DOHH2 (cell line): ENCODE measurements at regions not wholly inside any gene's neighbourhood (a gene's known extent, or its start where the extent isn't known, plus 50 kb on each side); places are given as distances from the start of the nearest gene placed in this dataset.

Experiments
- H3F3A ChIP-seq: fragments of 200-600 bp; sonication (generic), shearing (Covaris generic); 2 replicates; pipeline ENCODE4 v1.6.0; 2016; ENCODE audit warnings: antibody characterized with exemption, mild to moderate bottlenecking; ENCODE audit not compliant: control insufficient read depth, insufficient read depth
- H3K27ac ChIP-seq: fragments of 200-600 bp; sonication (generic); 2 replicates; pipeline ENCODE4 v1.5.1; 2014; ENCODE audit warnings: low read depth, mild to moderate bottlenecking, low read length, moderate library complexity
- H3K27me3 ChIP-seq: fragments of 200-600 bp; sonication (generic); 2 replicates; pipeline ENCODE4 v1.6.1; 2014; ENCODE audit warnings: mild to moderate bottlenecking, low read length, mixed read lengths; ENCODE audit not compliant: control insufficient read depth
- H3K36me3 ChIP-seq: fragments of 200-600 bp; sonication (generic); 2 replicates; pipeline ENCODE4 v1.6.1; 2014; ENCODE audit warnings: mild to moderate bottlenecking, low read length, moderate library complexity, mixed read lengths; ENCODE audit not compliant: control insufficient read depth
- H3K4me1 ChIP-seq: fragments of 200-600 bp; sonication (generic); 2 replicates; pipeline ENCODE4 v1.6.1; 2014; ENCODE audit warnings: mild to moderate bottlenecking, low read length, mixed read lengths; ENCODE audit not compliant: control insufficient read depth
- H3K4me2 ChIP-seq: fragments of 200-600 bp; sonication (generic); 2 replicates; pipeline ENCODE4 v1.6.0; 2014; ENCODE audit warnings: mild to moderate bottlenecking, low read length, moderate library complexity
- H3K4me3 ChIP-seq: fragments of 200-600 bp; sonication (generic); 2 replicates; pipeline ENCODE4 v1.5.1; 2014; ENCODE audit warnings: mild to moderate bottlenecking, low read length, mixed read lengths
- H3K79me2 ChIP-seq: fragments of 200-600 bp; sonication (generic); 2 replicates; pipeline ENCODE4 v1.6.1; 2014; ENCODE audit warnings: mild to moderate bottlenecking, low read length, mixed read lengths; ENCODE audit not compliant: control insufficient read depth
- H3K9me2 ChIP-seq: fragments of 200-600 bp; sonication (generic); replicated peaks from 2 replicates; pipeline ENCODE4 v1.6.1; 2014; ENCODE audit warnings: mild to moderate bottlenecking, low read length, mixed read lengths; ENCODE audit not compliant: control insufficient read depth
- H3K9me3 ChIP-seq: fragments of 200-600 bp; sonication (generic); 2 replicates; pipeline ENCODE4 v1.6.1; 2014; ENCODE audit warnings: antibody characterized with exemption, low read length, mixed read lengths; ENCODE audit not compliant: control insufficient read depth, insufficient read depth
- H4K20me1 ChIP-seq: fragments of 200-600 bp; sonication (generic); 2 replicates; pipeline ENCODE4 v1.6.0; 2014; ENCODE audit warnings: low read depth, mild to moderate bottlenecking, antibody characterized with exemption, low read length, moderate library complexity; ENCODE audit not compliant: control insufficient read depth, insufficient read depth
- EZH2phosphoT487 ChIP-seq: fragments of 200-600 bp; sonication (generic); IDR thresholded peaks from 2 replicates; pipeline ENCODE4 v1.6.1; 2017; ENCODE audit warnings: borderline replicate concordance, mild to moderate bottlenecking, antibody characterized with exemption, low read length, moderate library complexity, mixed read lengths
- TF ChIP-seq, protein P1 (sequence below): fragments of 200-600 bp; sonication (generic); IDR thresholded peaks from one replicate; pipeline ENCODE4 v1.5.1; 2014; ENCODE audit warnings: antibody characterized with exemption, mild to moderate bottlenecking, low read depth, low read length; ENCODE audit not compliant: poor library complexity, severe bottlenecking

DNA sequence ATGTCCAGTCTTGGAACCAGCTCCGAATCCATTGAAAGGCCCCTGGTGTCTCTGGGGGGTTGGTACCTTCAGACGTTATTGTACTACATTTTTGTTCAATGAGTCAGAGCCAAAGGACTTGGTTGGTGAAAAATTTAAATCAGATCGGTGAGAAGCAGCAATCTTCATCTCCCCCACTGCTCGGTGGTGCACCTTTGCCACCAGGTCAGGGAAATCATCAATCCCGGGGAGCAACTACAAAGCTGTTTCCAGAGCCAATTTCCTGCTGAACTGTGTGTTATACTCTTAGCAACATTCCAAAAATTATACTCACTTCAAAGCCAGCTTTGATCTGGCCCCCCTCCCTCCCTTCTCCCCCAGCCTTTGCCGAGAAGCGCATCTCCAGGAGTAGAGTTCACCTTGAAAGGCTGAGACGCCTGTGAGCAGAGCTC, 375.2 kb upstream of the WWC1 start:
- H3K79me2 ChIP-seq, result no peaks in the 10 kb centered on the region
- TF ChIP-seq, protein P1, sequence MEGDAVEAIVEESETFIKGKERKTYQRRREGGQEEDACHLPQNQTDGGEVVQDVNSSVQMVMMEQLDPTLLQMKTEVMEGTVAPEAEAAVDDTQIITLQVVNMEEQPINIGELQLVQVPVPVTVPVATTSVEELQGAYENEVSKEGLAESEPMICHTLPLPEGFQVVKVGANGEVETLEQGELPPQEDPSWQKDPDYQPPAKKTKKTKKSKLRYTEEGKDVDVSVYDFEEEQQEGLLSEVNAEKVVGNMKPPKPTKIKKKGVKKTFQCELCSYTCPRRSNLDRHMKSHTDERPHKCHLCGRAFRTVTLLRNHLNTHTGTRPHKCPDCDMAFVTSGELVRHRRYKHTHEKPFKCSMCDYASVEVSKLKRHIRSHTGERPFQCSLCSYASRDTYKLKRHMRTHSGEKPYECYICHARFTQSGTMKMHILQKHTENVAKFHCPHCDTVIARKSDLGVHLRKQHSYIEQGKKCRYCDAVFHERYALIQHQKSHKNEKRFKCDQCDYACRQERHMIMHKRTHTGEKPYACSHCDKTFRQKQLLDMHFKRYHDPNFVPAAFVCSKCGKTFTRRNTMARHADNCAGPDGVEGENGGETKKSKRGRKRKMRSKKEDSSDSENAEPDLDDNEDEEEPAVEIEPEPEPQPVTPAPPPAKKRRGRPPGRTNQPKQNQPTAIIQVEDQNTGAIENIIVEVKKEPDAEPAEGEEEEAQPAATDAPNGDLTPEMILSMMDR, result no peak
- TF ChIP-seq EZH2phosphoT487, result no peak

DNA sequence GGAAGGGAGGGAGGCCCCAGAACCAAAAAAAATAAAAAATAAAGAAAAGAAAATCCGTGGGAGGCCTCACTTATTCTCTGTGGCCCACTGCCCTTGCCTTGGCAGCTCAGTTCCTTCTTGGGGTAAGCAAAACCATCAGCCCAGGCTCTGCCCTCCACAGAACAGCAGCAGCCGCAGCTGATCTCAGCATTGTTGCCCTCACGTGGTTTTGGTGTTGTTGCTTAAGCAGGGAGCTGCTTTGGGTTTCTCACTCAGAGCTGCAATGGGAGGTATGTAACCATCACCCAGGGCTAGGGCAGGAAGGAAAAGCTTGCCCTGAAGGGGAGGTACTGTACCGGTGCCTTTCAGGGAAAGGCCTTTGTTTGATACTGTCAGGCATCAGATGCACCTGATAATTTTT, 374.7 kb upstream of the WWC1 start:
- H3K79me2 ChIP-seq, result no peaks in the 10 kb centered on the region
- no peaks in the 10 kb centered on the region for H3K27me3 ChIP-seq
- H3K4me1 ChIP-seq, result no peaks in the 10 kb centered on the region
- no peak overlapping the region for H3K4me2 ChIP-seq
- no peak for TF ChIP-seq EZH2phosphoT487
- TF ChIP-seq, protein P1, result no peak
- H3K9me3 ChIP-seq, result no peaks in the 10 kb centered on the region
- H3K4me3 ChIP-seq, result no peak overlapping the region
- no peaks in the 10 kb centered on the region for H3K9me2 ChIP-seq
- no peaks in the 10 kb centered on the region for H3F3A ChIP-seq
- H3K36me3 ChIP-seq, result no peaks in the 10 kb centered on the region
- H4K20me1 ChIP-seq, result no peaks in the 10 kb centered on the region
- no peak overlapping the region for H3K27ac ChIP-seq

More for the DNA sequence above, 375.2 kb upstream of the WWC1 start:
- Histone ChIP-seq H3K36me3 (no peaks in the 10 kb centered on the region), H3K9me2 (no peaks in the 10 kb centered on the region), H3K4me1 (no peaks in the 10 kb centered on the region), H3K9me3 (no peaks in the 10 kb centered on the region), H3K4me2 (no peak overlapping the region), H3K27me3 (no peaks in the 10 kb centered on the region), H3K27ac (no peak overlapping the region), H4K20me1 (no peaks in the 10 kb centered on the region), H3K4me3 (no peak overlapping the region), H3F3A (no peaks in the 10 kb centered on the region)

DNA sequence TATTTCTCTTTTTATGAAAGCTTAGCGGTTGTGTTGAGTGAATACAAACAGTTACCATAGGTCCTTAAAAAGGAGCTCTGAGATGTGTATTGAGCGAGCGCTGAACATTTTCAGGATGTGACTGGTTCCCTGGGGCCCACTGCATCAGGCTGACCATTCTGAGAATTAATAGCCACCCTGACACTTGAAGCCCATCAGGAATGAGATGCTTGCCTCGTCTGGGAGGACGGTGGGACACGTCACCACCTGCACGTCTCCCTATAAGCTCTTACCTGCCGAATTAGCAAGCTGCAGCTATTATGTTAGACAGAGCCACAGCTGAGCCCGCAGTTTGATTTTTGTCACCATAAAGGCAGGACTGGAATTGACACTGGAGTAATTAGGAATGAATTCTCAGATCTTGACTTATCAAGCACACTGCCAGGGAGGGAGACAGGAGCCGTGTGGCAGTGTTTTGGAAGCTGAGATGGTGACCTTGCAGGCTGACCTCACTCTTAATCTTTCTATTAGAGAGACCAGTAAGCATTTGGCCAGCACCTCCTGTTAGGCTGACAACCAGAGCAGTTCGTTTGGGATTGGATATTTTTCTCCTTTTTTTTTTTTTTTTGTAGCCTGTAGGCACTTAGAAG, 373.1 kb upstream of the WWC1 start:
- no peaks in the 10 kb centered on the region for H4K20me1 ChIP-seq
- no peak overlapping the region for H3K4me3 ChIP-seq
- no peaks in the 10 kb centered on the region for H3F3A ChIP-seq

More for the DNA sequence above, 373.1 kb upstream of the WWC1 start:
- no peak for TF ChIP-seq EZH2phosphoT487
- TF ChIP-seq, protein P1, result no peak
- Histone ChIP-seq H3K27ac (no peak overlapping the region), H3K4me1 (no peaks in the 10 kb centered on the region), H3K9me2 (no peaks in the 10 kb centered on the region), H3K4me2 (no peak overlapping the region), H3K27me3 (no peaks in the 10 kb centered on the region), H3K9me3 (no peaks in the 10 kb centered on the region), H3K79me2 (no peaks in the 10 kb centered on the region), H3K36me3 (no peaks in the 10 kb centered on the region)
